ENCODE measurements at regions not wholly inside any gene's neighbourhood (a gene's known extent, or its start where the extent isn't known, plus 50 kb on each side); places are given as distances from the start of the nearest gene placed in this dataset.

- TF ChIP-seq CTCF (conservative IDR thresholded peaks at IDR 0.05) (no peak), EZH2 (IDR thresholded peaks at IDR 0.05; ENCODE audit: low read depth) (no peak)
These were observed 66.4 kb upstream of the ZMIZ1 start for GRCh38 chr10:79002336-79002735.

All from PC-9 (cell line).